Ishikawa (cell line): ENCODE measurements at regions not wholly inside any gene's neighbourhood (a gene's known extent, or its start where the extent isn't known, plus 50 kb on each side); places are given as distances from the start of the nearest gene placed in this dataset.

Experiments used
- CEBPB ChIP-seq: IDR thresholded peaks from 2 replicates; pipeline ENCODE4 v1.6.1; 2012
- CREB1 ChIP-seq: IDR thresholded peaks from 2 replicates; pipeline ENCODE4 v1.6.1; 2012; ENCODE audit warnings: low read depth
- EGR1 ChIP-seq: IDR thresholded peaks from 2 replicates; pipeline ENCODE4 v1.6.1; 2012
- EP300 ChIP-seq: IDR thresholded peaks from 2 replicates; pipeline ENCODE4 v1.6.1; 2012; ENCODE audit warnings: borderline replicate concordance
- FOXM1 ChIP-seq: IDR thresholded peaks from 2 replicates; pipeline ENCODE4 v1.6.1; 2012; ENCODE audit warnings: low read depth, borderline replicate concordance
- NFIC ChIP-seq: IDR thresholded peaks from 2 replicates; pipeline ENCODE4 v1.6.1; 2012
- RAD21 ChIP-seq: IDR thresholded peaks from 2 replicates; pipeline ENCODE4 v1.6.1; 2012; ENCODE audit warnings: low read depth
- TAF1 ChIP-seq: IDR thresholded peaks from 2 replicates; pipeline ENCODE4 v1.6.1; 2012; ENCODE audit warnings: low read depth, mild to moderate bottlenecking
- TEAD4 ChIP-seq: IDR thresholded peaks from 2 replicates; pipeline ENCODE4 v1.6.1; 2012
- YY1 ChIP-seq: IDR thresholded peaks from 2 replicates; pipeline ENCODE4 v1.6.1; 2012; ENCODE audit warnings: low read depth
- TF ChIP-seq, protein P1 (sequence below): IDR thresholded peaks from 2 replicates; pipeline ENCODE4 v1.6.1; 2012

DNA sequence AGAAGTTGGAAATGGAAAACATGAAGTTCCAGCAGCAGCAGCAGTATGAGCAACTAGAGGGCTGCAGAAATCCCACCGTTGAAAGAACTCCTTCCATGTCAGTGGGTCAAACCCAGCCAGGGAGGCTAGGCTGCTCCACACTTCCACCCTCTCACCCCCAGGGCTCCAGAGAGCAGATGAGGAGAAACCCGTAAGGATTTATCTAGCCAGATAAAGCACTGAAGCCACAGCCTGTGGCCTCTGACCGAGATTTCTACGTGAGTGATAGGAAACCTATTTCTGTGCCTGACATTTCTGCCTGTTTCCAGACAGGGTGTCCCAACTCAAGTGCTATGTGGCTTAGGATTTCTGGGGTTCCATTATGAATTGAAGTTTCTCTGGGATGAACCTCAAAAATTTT is 100.0 kb upstream of the EEA1 start:
- TF ChIP-seq EP300 (no peak), CREB1 (no peak), TEAD4 (no peak), FOXM1 (no peak), RAD21 (no peak), YY1 (no peak), TAF1 (no peak), CEBPB (no peak), NFIC (no peak), EGR1 (no peak)
- TF ChIP-seq, protein P1, sequence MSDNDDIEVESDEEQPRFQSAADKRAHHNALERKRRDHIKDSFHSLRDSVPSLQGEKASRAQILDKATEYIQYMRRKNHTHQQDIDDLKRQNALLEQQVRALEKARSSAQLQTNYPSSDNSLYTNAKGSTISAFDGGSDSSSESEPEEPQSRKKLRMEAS: no peak
